Smooth muscle cell (in vitro differentiated cells): ENCODE measurements at regions not wholly inside any gene's neighbourhood (a gene's known extent, or its start where the extent isn't known, plus 50 kb on each side); places are given as distances from the start of the nearest gene placed in this dataset.
"Not testable (repeated sequence)": the region's sequence is repeated elsewhere in the genome, so short reads cannot be mapped to it uniquely, and the experiment has no call there.

Source experiments
- DNase-seq: peaks from one replicate; lab custom pipeline; 2025; ENCODE audit not compliant: unreplicated experiment; lab: John Stamatoyannopoulos, UW
- H2AFZ ChIP-seq: fragments of 200-600 bp; sonication (generic); 2 replicates; pipeline ENCODE4 v1.6.0; 2016; ENCODE audit warnings: antibody characterized with exemption, low read depth, mild to moderate bottlenecking
- H3F3A ChIP-seq: fragments of 200-600 bp; sonication (generic); 2 replicates; pipeline ENCODE4 v1.6.0; 2017; ENCODE audit warnings: antibody characterized with exemption, low read depth
- H3K27ac ChIP-seq: fragments of 200-600 bp; sonication (generic); 2 replicates; pipeline ENCODE4 v1.5.1; 2016; ENCODE audit warnings: low read depth, mild to moderate bottlenecking
- H3K27me3 ChIP-seq: fragments of 200-600 bp; sonication (generic); 2 replicates; pipeline ENCODE4 v1.6.1; 2016; ENCODE audit warnings: low read depth, mild to moderate bottlenecking
- H3K36me3 ChIP-seq: fragments of 200-600 bp; sonication (generic); 2 replicates; pipeline ENCODE4 v1.5.1; 2016; ENCODE audit warnings: low read depth
- H3K4me1 ChIP-seq: fragments of 200-600 bp; sonication (generic); 2 replicates; pipeline ENCODE4 v1.5.1; 2016; ENCODE audit warnings: low read depth
- H3K4me2 ChIP-seq: fragments of 200-600 bp; sonication (generic); 2 replicates; pipeline ENCODE4 v1.6.0; 2016; ENCODE audit warnings: mild to moderate bottlenecking
- H3K4me3 ChIP-seq: fragments of 200-600 bp; sonication (generic); 2 replicates; pipeline ENCODE4 v1.5.1; 2016; ENCODE audit warnings: mild to moderate bottlenecking
- H3K79me2 ChIP-seq: fragments of 200-600 bp; sonication (generic); 2 replicates; pipeline ENCODE4 v1.6.0; 2016; ENCODE audit warnings: low read depth, mild to moderate bottlenecking
- H3K9ac ChIP-seq: fragments of 200-600 bp; sonication (generic); 2 replicates; pipeline ENCODE4 v1.6.0; 2016; ENCODE audit warnings: low read depth
- H3K9me3 ChIP-seq: fragments of 200-600 bp; sonication (generic); replicated peaks from 2 replicates; pipeline ENCODE4 v1.5.1; 2016; ENCODE audit warnings: low read depth
- H4K20me1 ChIP-seq: fragments of 200-600 bp; sonication (generic); 2 replicates; pipeline ENCODE4 v1.6.0; 2016; ENCODE audit warnings: low read depth
- CTCF ChIP-seq: fragments of 200-600 bp; sonication (generic); IDR thresholded peaks from 2 replicates; pipeline ENCODE4 v1.5.1; 2017; ENCODE audit warnings: borderline replicate concordance, mild to moderate bottlenecking, antibody characterized with exemption; ENCODE audit not compliant: insufficient read depth, poor library complexity, severe bottlenecking
- WGBS: methylation state at CpG from one replicate; pipeline ENCODE4 v1.1.7; 2016; ENCODE audit warnings: low lambda C conversion rate; 5-methylcytosine and 5-hydroxymethylcytosine counted together

- H3K27ac ChIP-seq: no peak overlapping the region
- H3F3A ChIP-seq: no peaks in the 10 kb centered on the region
- H3K79me2 ChIP-seq: no peaks in the 10 kb centered on the region
- no peak overlapping the region for H3K4me3 ChIP-seq
- no peak for DNase-seq
- H3K9me3 ChIP-seq: no peaks in the 10 kb centered on the region
- no peak for TF ChIP-seq CTCF
- H4K20me1 ChIP-seq: no peaks in the 10 kb centered on the region
- no peaks in the 10 kb centered on the region for H3K27me3 ChIP-seq
- H3K4me2 ChIP-seq: no peak overlapping the region
- H3K4me1 ChIP-seq: no peaks in the 10 kb centered on the region
- no peak overlapping the region for H2AFZ ChIP-seq
- 74% methylated on average over 7 of the region's 7 CpGs for WGBS
- H3K36me3 ChIP-seq: no peaks in the 10 kb centered on the region
- no peak overlapping the region for H3K9ac ChIP-seq
Measured at GRCh38 chr14:105700622-105701288, 174.4 kb downstream of the TMEM121 start.

GRCh38 chr14:105701456-105702274, 175.3 kb downstream of the TMEM121 start:
- DNase-seq: no peak
- H3K4me2 ChIP-seq: no peak overlapping the region
- no peaks in the 10 kb centered on the region for H3K27me3 ChIP-seq
- H4K20me1 ChIP-seq: no peaks in the 10 kb centered on the region
- H3K9ac ChIP-seq: no peak overlapping the region
- no peaks in the 10 kb centered on the region for H3K9me3 ChIP-seq
- 52% methylated on average over 4 of the region's 4 CpGs for WGBS
- no peak overlapping the region for H3K27ac ChIP-seq
- no peaks in the 10 kb centered on the region for H3K79me2 ChIP-seq
- H3K4me1 ChIP-seq: no peaks in the 10 kb centered on the region
- H3K4me3 ChIP-seq: no peak overlapping the region
- no peaks in the 10 kb centered on the region for H3K36me3 ChIP-seq
- no peak overlapping the region for H2AFZ ChIP-seq
- no peak for TF ChIP-seq CTCF
- H3F3A ChIP-seq: no peaks in the 10 kb centered on the region

- no peaks in the 10 kb centered on the region for H3K9me3 ChIP-seq
- DNase-seq: no peak
Measured at GRCh38 chr14:105702275-105702817, 176.0 kb downstream of the TMEM121 start.

GRCh38 chr14:105703044-105703665, 176.8 kb downstream of the TMEM121 start:
- not testable (repeated sequence) for DNase-seq, H3K4me2 ChIP-seq, H3K4me1 ChIP-seq, H3K27me3 ChIP-seq, H4K20me1 ChIP-seq, H3K79me2 ChIP-seq, H3K27ac ChIP-seq, H3K9ac ChIP-seq, H3K36me3 ChIP-seq, H3F3A ChIP-seq, H2AFZ ChIP-seq, H3K4me3 ChIP-seq, H3K9me3 ChIP-seq
- 37% methylated on average over 6 of the region's 8 CpGs for WGBS

More at GRCh38 chr14:105702275-105702817, 176.0 kb downstream of the TMEM121 start:
- TF ChIP-seq CTCF: no peak
- no peak overlapping the region for H3K27ac ChIP-seq
- no peak overlapping the region for H3K4me3 ChIP-seq
- H4K20me1 ChIP-seq: no peaks in the 10 kb centered on the region
- no peaks in the 10 kb centered on the region for H3K4me1 ChIP-seq
- no peaks in the 10 kb centered on the region for H3F3A ChIP-seq
- no peak overlapping the region for H3K4me2 ChIP-seq
- no peaks in the 10 kb centered on the region for H3K79me2 ChIP-seq
- H3K36me3 ChIP-seq: no peaks in the 10 kb centered on the region
- no peak overlapping the region for H2AFZ ChIP-seq
- 37% methylated on average over 2 of the region's 2 CpGs for WGBS
- no peaks in the 10 kb centered on the region for H3K27me3 ChIP-seq
- H3K9ac ChIP-seq: no peak overlapping the region

GRCh38 chr14:105704091-105704490, 177.7 kb downstream of the TMEM121 start:
- H3F3A ChIP-seq, H3K27ac ChIP-seq, H3K79me2 ChIP-seq, H3K4me1 ChIP-seq, H3K4me2 ChIP-seq, DNase-seq, H3K9me3 ChIP-seq, H4K20me1 ChIP-seq, H3K36me3 ChIP-seq, H3K4me3 ChIP-seq, H2AFZ ChIP-seq, H3K27me3 ChIP-seq, H3K9ac ChIP-seq: not testable (repeated sequence)
- 83% methylated on average over 7 of the region's 10 CpGs for WGBS

GRCh38 chr14:105704492-105704891, 178.1 kb downstream of the TMEM121 start:
- H3F3A ChIP-seq, DNase-seq, H2AFZ ChIP-seq, H3K4me2 ChIP-seq, H3K27me3 ChIP-seq, H3K4me1 ChIP-seq, H3K36me3 ChIP-seq, H3K79me2 ChIP-seq, H3K9me3 ChIP-seq, H3K9ac ChIP-seq, H3K27ac ChIP-seq, H3K4me3 ChIP-seq, H4K20me1 ChIP-seq: not testable (repeated sequence)
- WGBS: 74% methylated on average over 6 of the region's 10 CpGs
